ENCODE measurements at regions not wholly inside any gene's neighbourhood (a gene's known extent, or its start where the extent isn't known, plus 50 kb on each side); places are given as distances from the start of the nearest gene placed in this dataset.

DNA sequence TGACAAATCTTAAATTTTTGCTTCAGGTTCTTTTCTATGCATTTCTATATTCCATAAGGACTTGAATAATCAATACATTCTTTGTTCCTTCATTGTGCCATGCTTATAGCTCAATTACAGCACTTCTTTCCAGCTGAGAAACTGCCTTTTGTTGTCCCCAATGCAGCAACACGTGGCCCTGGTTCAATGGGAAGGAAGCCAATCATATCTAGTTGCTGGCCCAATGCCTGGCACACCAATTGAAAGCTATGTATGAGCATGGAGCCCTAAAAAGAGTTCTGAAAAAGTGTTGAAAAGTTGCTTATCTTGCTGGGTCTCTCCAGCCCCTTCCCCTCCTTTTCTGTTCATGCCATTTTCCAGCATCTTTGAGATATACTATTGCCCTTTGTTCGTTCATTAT, 448.0 kb upstream of the FAT3 start:
- H3K4me2 ChIP-seq (ENCODE audit: insufficient read depth, low read length, poor library complexity, severe bottlenecking) = no peak overlapping the region
- no peak overlapping the region for H3K9ac ChIP-seq (ENCODE audit: low read depth, low read length, poor library complexity)
- H3K27ac ChIP-seq (replicated peaks; ENCODE audit: low read length) = no peak overlapping the region
- no peak overlapping the region for H2BK12ac ChIP-seq (ENCODE audit: low read length)
- no peak overlapping the region for H3K14ac ChIP-seq (ENCODE audit: low read length)
- no peaks in the 10 kb centered on the region for H3K79me1 ChIP-seq (ENCODE audit: low read depth, low read length)
- H3K4me3 ChIP-seq (ENCODE audit: low read length in 2 of 2) = no peak overlapping the region
- no peak overlapping the region for H3K4ac ChIP-seq (ENCODE audit: low read length)
- no peaks in the 10 kb centered on the region for H3K27me3 ChIP-seq (ENCODE audit: control insufficient read depth in 3 of 3, insufficient read depth in 3 of 3, low read depth in 1 of 3, low read length in 3 of 3)
- no peak overlapping the region for H2BK5ac ChIP-seq (ENCODE audit: low read length)
- no peak overlapping the region for H4K8ac ChIP-seq (ENCODE audit: low read depth, low read length)
- no peak overlapping the region for H3K18ac ChIP-seq (ENCODE audit: low read length)
- no peak overlapping the region for H2BK15ac ChIP-seq (ENCODE audit: low read length)
- no CpG with 5 or more reads among the region's 2 CpGs for whole genome bisulfite sequencing, 2 donors (ENCODE audit: extremely low coverage in 2 of 2, insufficient read length in 2 of 2, insufficient replicate concordance in 1 of 2)
- no peaks in the 10 kb centered on the region for H3K4me1 ChIP-seq (ENCODE audit: control insufficient read depth in 2 of 2, insufficient read depth in 1 of 2, low read depth in 1 of 2, low read length in 2 of 2)
- DNase-seq (ENCODE audit: low spot score) = no peak
- no peaks in the 10 kb centered on the region for H3K9me3 ChIP-seq (replicated peaks in 1 of 2; ENCODE audit: control insufficient read depth in 2 of 2, insufficient read depth in 1 of 2, low read depth in 1 of 2, low read length in 2 of 2)
- no peak overlapping the region for H2AK5ac ChIP-seq (ENCODE audit: low read depth, low read length)
- no peaks in the 10 kb centered on the region for H3K36me3 ChIP-seq (replicated peaks in 1 of 2; ENCODE audit: control insufficient read depth in 2 of 2, insufficient read depth in 2 of 2, low read length in 2 of 2)
- H2AFZ ChIP-seq (ENCODE audit: low read length) = no peak overlapping the region
- H2BK120ac ChIP-seq (ENCODE audit: low read depth, low read length) = no peak overlapping the region
- no peak overlapping the region for H4K91ac ChIP-seq (ENCODE audit: low read depth, low read length, poor library complexity)
- H3K23ac ChIP-seq (ENCODE audit: low read depth, low read length, poor library complexity) = no peak overlapping the region

GRCh38 chr11:91773090-91773489, 451.5 kb upstream of the FAT3 start:
- DNase-seq (ENCODE audit: low spot score) = no peak
- H3K4me3 ChIP-seq (ENCODE audit: low read length in 2 of 2) = no peak overlapping the region

DNA sequence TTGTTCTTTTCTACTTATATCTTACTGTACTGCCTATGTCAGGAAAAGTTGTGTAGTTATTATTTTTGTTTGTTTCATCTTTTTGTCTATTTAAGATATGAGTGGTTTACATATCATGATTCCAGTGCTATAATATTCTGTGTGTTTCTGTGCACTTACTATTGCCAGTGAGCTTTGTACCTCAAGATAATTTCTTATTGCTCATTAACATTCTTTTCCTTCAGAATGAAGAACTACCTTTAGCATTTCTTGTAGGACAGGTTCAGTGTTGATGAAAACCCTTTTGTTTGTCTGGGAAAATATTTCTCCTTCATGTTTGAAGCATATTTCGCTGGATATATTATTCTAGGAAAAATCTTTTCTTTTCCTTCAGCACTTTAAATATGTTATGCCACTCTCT, 452.7 kb upstream of the FAT3 start:
- H2BK5ac ChIP-seq (ENCODE audit: low read length) = no peak overlapping the region
- no peaks in the 10 kb centered on the region for H3K9me3 ChIP-seq (replicated peaks in 1 of 2; ENCODE audit: control insufficient read depth in 2 of 2, insufficient read depth in 1 of 2, low read depth in 1 of 2, low read length in 2 of 2)
- H3K14ac ChIP-seq (ENCODE audit: low read length) = no peak overlapping the region
- no peak overlapping the region for H2BK12ac ChIP-seq (ENCODE audit: low read length)
- H2AK5ac ChIP-seq (ENCODE audit: low read depth, low read length) = no peak overlapping the region
- H3K4ac ChIP-seq (ENCODE audit: low read length) = no peak overlapping the region
- no peak for DNase-seq (ENCODE audit: low spot score)
- no peak overlapping the region for H4K8ac ChIP-seq (ENCODE audit: low read depth, low read length)
- H3K27ac ChIP-seq (replicated peaks; ENCODE audit: low read length) = no peak overlapping the region
- no peaks in the 10 kb centered on the region for H3K36me3 ChIP-seq (replicated peaks in 1 of 2; ENCODE audit: control insufficient read depth in 2 of 2, insufficient read depth in 2 of 2, low read length in 2 of 2)
- no peak overlapping the region for H3K23ac ChIP-seq (ENCODE audit: low read depth, low read length, poor library complexity)
- no peak overlapping the region for H3K18ac ChIP-seq (ENCODE audit: low read length)
- no peak overlapping the region for H4K91ac ChIP-seq (ENCODE audit: low read depth, low read length, poor library complexity)
- no peaks in the 10 kb centered on the region for H3K79me1 ChIP-seq (ENCODE audit: low read depth, low read length)
- H2BK120ac ChIP-seq (ENCODE audit: low read depth, low read length) = no peak overlapping the region
- H3K9ac ChIP-seq (ENCODE audit: low read depth, low read length, poor library complexity) = no peak overlapping the region
- H3K4me2 ChIP-seq (ENCODE audit: insufficient read depth, low read length, poor library complexity, severe bottlenecking) = no peak overlapping the region
- H3K4me1 ChIP-seq (ENCODE audit: control insufficient read depth in 2 of 2, insufficient read depth in 1 of 2, low read depth in 1 of 2, low read length in 2 of 2) = no peaks in the 10 kb centered on the region
- H2AFZ ChIP-seq (ENCODE audit: low read length) = no peak overlapping the region
- no peak overlapping the region for H2BK15ac ChIP-seq (ENCODE audit: low read length)
- no peak overlapping the region for H3K4me3 ChIP-seq (ENCODE audit: low read length in 2 of 2)
- H3K27me3 ChIP-seq (ENCODE audit: control insufficient read depth in 3 of 3, insufficient read depth in 3 of 3, low read depth in 1 of 3, low read length in 3 of 3) = no peaks in the 10 kb centered on the region
- no CpG with 5 or more reads among the region's 1 CpG for WGBS, 2 donors (ENCODE audit: extremely low coverage in 2 of 2, insufficient read length in 2 of 2, insufficient replicate concordance in 1 of 2)

More at GRCh38 chr11:91773090-91773489, 451.5 kb upstream of the FAT3 start:
- Histone ChIP-seq H3K9me3 (replicated peaks in 1 of 2; ENCODE audit: control insufficient read depth in 2 of 2, insufficient read depth in 1 of 2, low read depth in 1 of 2, low read length in 2 of 2) (no peaks in the 10 kb centered on the region), H3K14ac (ENCODE audit: low read length) (no peak overlapping the region), H2AK5ac (ENCODE audit: low read depth, low read length) (no peak overlapping the region), H3K4me2 (ENCODE audit: insufficient read depth, low read length, poor library complexity, severe bottlenecking) (no peak overlapping the region), H3K9ac (ENCODE audit: low read depth, low read length, poor library complexity) (no peak overlapping the region), H2BK120ac (ENCODE audit: low read depth, low read length) (no peak overlapping the region), H2BK5ac (ENCODE audit: low read length) (no peak overlapping the region), H3K4ac (ENCODE audit: low read length) (no peak overlapping the region), H3K18ac (ENCODE audit: low read length) (no peak overlapping the region), H2BK12ac (ENCODE audit: low read length) (no peak overlapping the region), H4K91ac (ENCODE audit: low read depth, low read length, poor library complexity) (no peak overlapping the region), H3K4me1 (ENCODE audit: control insufficient read depth in 2 of 2, insufficient read depth in 1 of 2, low read depth in 1 of 2, low read length in 2 of 2) (no peaks in the 10 kb centered on the region), H2BK15ac (ENCODE audit: low read length) (no peak overlapping the region), H4K8ac (ENCODE audit: low read depth, low read length) (no peak overlapping the region), H2AFZ (ENCODE audit: low read length) (no peak overlapping the region), H3K79me1 (ENCODE audit: low read depth, low read length) (no peaks in the 10 kb centered on the region), H3K23ac (ENCODE audit: low read depth, low read length, poor library complexity) (no peak overlapping the region), H3K27me3 (ENCODE audit: control insufficient read depth in 3 of 3, insufficient read depth in 3 of 3, low read depth in 1 of 3, low read length in 3 of 3) (no peaks in the 10 kb centered on the region), H3K36me3 (replicated peaks in 1 of 2; ENCODE audit: control insufficient read depth in 2 of 2, insufficient read depth in 2 of 2, low read length in 2 of 2) (no peaks in the 10 kb centered on the region), H3K27ac (replicated peaks; ENCODE audit: low read length) (no peak overlapping the region)
- no CpG with 5 or more reads among the region's 2 CpGs for WGBS, 2 donors (ENCODE audit: extremely low coverage in 2 of 2, insufficient read length in 2 of 2, insufficient replicate concordance in 1 of 2)

- Histone ChIP-seq H3K23ac (ENCODE audit: low read depth, low read length, poor library complexity) (no peak overlapping the region), H3K18ac (ENCODE audit: low read length) (no peak overlapping the region), H3K4me1 (ENCODE audit: control insufficient read depth in 2 of 2, insufficient read depth in 1 of 2, low read depth in 1 of 2, low read length in 2 of 2) (no peaks in the 10 kb centered on the region), H3K4me3 (ENCODE audit: low read length in 2 of 2) (no peak overlapping the region), H3K27me3 (ENCODE audit: control insufficient read depth in 3 of 3, insufficient read depth in 3 of 3, low read depth in 1 of 3, low read length in 3 of 3) (no peaks in the 10 kb centered on the region), H4K91ac (ENCODE audit: low read depth, low read length, poor library complexity) (no peak overlapping the region), H3K9ac (ENCODE audit: low read depth, low read length, poor library complexity) (no peak overlapping the region), H2AK5ac (ENCODE audit: low read depth, low read length) (no peak overlapping the region), H3K14ac (ENCODE audit: low read length) (no peak overlapping the region), H3K9me3 (replicated peaks in 1 of 2; ENCODE audit: control insufficient read depth in 2 of 2, insufficient read depth in 1 of 2, low read depth in 1 of 2, low read length in 2 of 2) (no peaks in the 10 kb centered on the region), H3K36me3 (replicated peaks in 1 of 2; ENCODE audit: control insufficient read depth in 2 of 2, insufficient read depth in 2 of 2, low read length in 2 of 2) (no peaks in the 10 kb centered on the region), H3K27ac (replicated peaks; ENCODE audit: low read length) (no peak overlapping the region), H2BK12ac (ENCODE audit: low read length) (no peak overlapping the region), H2AFZ (ENCODE audit: low read length) (no peak overlapping the region), H3K4ac (ENCODE audit: low read length) (no peak overlapping the region), H2BK5ac (ENCODE audit: low read length) (no peak overlapping the region), H4K8ac (ENCODE audit: low read depth, low read length) (no peak overlapping the region), H2BK15ac (ENCODE audit: low read length) (no peak overlapping the region), H3K4me2 (ENCODE audit: insufficient read depth, low read length, poor library complexity, severe bottlenecking) (no peak overlapping the region), H2BK120ac (ENCODE audit: low read depth, low read length) (no peak overlapping the region), H3K79me1 (ENCODE audit: low read depth, low read length) (no peaks in the 10 kb centered on the region)
- no CpG with 5 or more reads among the region's 1 CpG for WGBS, 2 donors (ENCODE audit: extremely low coverage in 2 of 2, insufficient read length in 2 of 2, insufficient replicate concordance in 1 of 2)
- DNase-seq (ENCODE audit: low spot score) = no peak
Measured at GRCh38 chr11:91768783-91769182, 455.8 kb upstream of the FAT3 start.
